HepG2 (cell line): ENCODE measurements at regions not wholly inside any gene's neighbourhood (a gene's known extent, or its start where the extent isn't known, plus 50 kb on each side); places are given as distances from the start of the nearest gene placed in this dataset.

ENCODE experiments used
- ATAC-seq: fragments of 200-7000 bp; cut with Tn5 transposase; 3 replicates; pipeline ENCODE4 v1.9.1; 2020; ENCODE audit warnings: mild to moderate bottlenecking, moderate library complexity
- BruUV-seq: library from RNA; stranded (reverse); fragments of 400-500 nt; replicated peaks from 2 replicates; lab custom pipeline; 2021; lab: Mats Ljungman, UMichigan
- CTCF ChIA-PET: fragments of 300-600 bp; formaldehyde crosslinking; extraction: SDS; loops from one replicate; lab custom pipeline; 2021; ENCODE audit warnings: low total read pairs, inconsistent platforms, low intra/inter-chr PET ratio; lab: Yijun Ruan, JAX
- POLR2A ChIA-PET: fragments of 350-600 bp; sonication (Branson Sonifier 250); formaldehyde crosslinking; loops from one replicate; lab custom pipeline; 2020; ENCODE audit warnings: antibody characterized with exemption, inconsistent platforms; lab: Yijun Ruan, JAX
- DNase-seq: peaks from one replicate; pipeline ENCODE4 v3.0.0-alpha.2; 2015; ENCODE audit warnings: low spot score
- FAIRE-seq: peaks from 3 replicates; lab custom pipeline; 2011; peaks lifted over from hg19 to GRCh38; lab: Jason Lieb, UNC
- H2AFZ ChIP-seq: one replicate; pipeline ENCODE4 v1.6.1; 2011; ENCODE audit warnings: low read length, inconsistent platforms
- H3K27ac ChIP-seq: fragments of 300-600 bp; 3 replicates; pipeline ENCODE4 v1.8.0; 2011; ENCODE audit warnings: mixed run types, mild to moderate bottlenecking, mixed read lengths, low read length, inconsistent platforms; ENCODE audit not compliant: insufficient read depth; ENCODE audit errors: extremely low read length
- H3K27me3 ChIP-seq, 2 experiments: fragments of 200-600 bp in 1 of 2; 2 replicates in 1 of 2; 3 replicates in 1 of 2; pipeline versions ENCODE4 v1.6.0 to v1.8.0; 2011; ENCODE audit warnings: low read length in 2 of 2, mild to moderate bottlenecking in 2 of 2, moderate library complexity in 2 of 2, inconsistent platforms in 1 of 2; ENCODE audit not compliant: insufficient read depth in 2 of 2, control insufficient read depth in 1 of 2
- H3K36me3 ChIP-seq, 2 experiments: fragments of 200-600 bp in 1 of 2; replicated peaks in 1 of 2; 2 replicates in 1 of 2; 3 replicates in 1 of 2; pipeline versions ENCODE4 v1.5.1 to v1.8.0; 2011; ENCODE audit warnings: low read length in 2 of 2, inconsistent platforms in 1 of 2; ENCODE audit not compliant: insufficient read depth in 2 of 2, control insufficient read depth in 1 of 2
- H3K4me1 ChIP-seq: 2 replicates; pipeline ENCODE4 v1.5.1; 2012; ENCODE audit warnings: low read length, inconsistent platforms; ENCODE audit not compliant: insufficient read depth
- H3K4me2 ChIP-seq: 2 replicates; pipeline ENCODE4 v1.6.0; 2011; ENCODE audit warnings: low read depth, low read length, inconsistent platforms
- H3K4me3 ChIP-seq, 3 experiments: fragments of 200-600 bp in 1 of 3; sonication (generic), shearing (Covaris generic) in 1 of 3; replicated peaks in 1 of 3; 2 replicates each; pipeline ENCODE4 v1.5.1; 2011 to 2016; ENCODE audit warnings: low read length in 3 of 3, inconsistent platforms in 2 of 3, low read depth in 2 of 3, mild to moderate bottlenecking in 2 of 3, control low read depth in 1 of 3, mixed read lengths in 1 of 3; ENCODE audit not compliant: insufficient read depth in 1 of 3
- H3K79me2 ChIP-seq: one replicate; pipeline ENCODE4 v1.6.1; 2011; ENCODE audit warnings: low read length, inconsistent platforms; ENCODE audit not compliant: insufficient read depth
- H3K9ac ChIP-seq: 2 replicates; pipeline ENCODE4 v1.6.0; 2011; ENCODE audit warnings: mild to moderate bottlenecking, low read depth, low read length, inconsistent platforms; ENCODE audit not compliant: insufficient read depth
- H3K9me3 ChIP-seq: 2 replicates; pipeline ENCODE4 v1.5.1; 2012; ENCODE audit warnings: mild to moderate bottlenecking, low read length
- H4K20me1 ChIP-seq: 2 replicates; pipeline ENCODE4 v1.6.0; 2011; ENCODE audit warnings: inconsistent platforms, mild to moderate bottlenecking, low read length, moderate library complexity; ENCODE audit not compliant: insufficient read depth
- ATM ChIP-seq: fragments of 450-650 bp; IDR thresholded peaks from 2 replicates; pipeline ENCODE4 v1.7.1; 2017; ENCODE audit warnings: mild to moderate bottlenecking, borderline replicate concordance
- MAFK ChIP-seq, 2 experiments: IDR thresholded peaks in 1 of 2; conservative IDR thresholded peaks in 1 of 2; 2 replicates each; pipeline ENCODE4 v1.6.1; 2011; ENCODE audit warnings: improper control_type of control experiment in 2 of 2, low read length in 2 of 2
- MYC ChIP-seq: sonication (generic); formaldehyde crosslinking; IDR thresholded peaks from 2 replicates; pipeline ENCODE4 v1.9.0; 2021; ENCODE audit warnings: missing genetic modification reagents, borderline replicate concordance
- SNAPC2 ChIP-seq: sonication (generic); formaldehyde crosslinking; IDR thresholded peaks from 2 replicates; pipeline ENCODE4 v1.8.1; 2022; ENCODE audit warnings: mild to moderate bottlenecking, missing genetic modification reagents
- SPEN ChIP-seq: sonication (generic); formaldehyde crosslinking; IDR thresholded peaks from 2 replicates; pipeline ENCODE4 v1.5.1; 2020; ENCODE audit warnings: low read depth, mild to moderate bottlenecking, missing genetic modification reagents
- TCF12 ChIP-seq, 2 experiments: fragments of 450-650 bp in 1 of 2; sonication (generic) in 1 of 2; formaldehyde crosslinking in 1 of 2; IDR thresholded peaks; 2 replicates each; pipeline versions ENCODE4 v1.6.1 to v1.8.0; 2017 to 2022; ENCODE audit warnings: antibody characterized with exemption in 1 of 2, mild to moderate bottlenecking in 1 of 2, missing genetic modification reagents in 1 of 2, moderate library complexity in 1 of 2
- TRIM22 ChIP-seq: fragments of 450-650 bp; IDR thresholded peaks from 2 replicates; pipeline ENCODE4 v1.6.1; 2017
- ZHX1 ChIP-seq: sonication (generic); formaldehyde crosslinking; IDR thresholded peaks from 2 replicates; pipeline ENCODE4 v1.8.1; 2022; ENCODE audit warnings: low read depth, mild to moderate bottlenecking, missing genetic modification reagents
- WGBS: methylation state at CpG from one replicate; pipeline ENCODE4 v1.1.6; 2017; ENCODE audit warnings: low lambda C conversion rate; 5-methylcytosine and 5-hydroxymethylcytosine counted together
- in situ Hi-C: cut with HindIII; loops from 2 replicates; pipeline ENCODE4 v1.10.0; 2017; ENCODE audit warnings: low pct_unique_long_range_greater_than_20kb; ENCODE audit not compliant: extremely low pct_ligation_motif_present
- intact Hi-C: fragments of 100-400 bp; cut with micrococcal nuclease; formaldehyde crosslinking; loops from one replicate; pipeline ENCODE4 v1.10.0; 2022; ENCODE audit not compliant: unreplicated experiment
- TF ChIP-seq, protein P1 (sequence below): sonication (generic); formaldehyde crosslinking; IDR thresholded peaks from 2 replicates; pipeline ENCODE4 v1.9.0; 2021; ENCODE audit warnings: missing genetic modification reagents, mild to moderate bottlenecking, borderline replicate concordance
- TF ChIP-seq, protein P2 (sequence below): sonication (generic); formaldehyde crosslinking; IDR thresholded peaks from 2 replicates; pipeline ENCODE4 v1.5.1; 2020; ENCODE audit warnings: mild to moderate bottlenecking, moderate library complexity, missing genetic modification reagents

DNA sequence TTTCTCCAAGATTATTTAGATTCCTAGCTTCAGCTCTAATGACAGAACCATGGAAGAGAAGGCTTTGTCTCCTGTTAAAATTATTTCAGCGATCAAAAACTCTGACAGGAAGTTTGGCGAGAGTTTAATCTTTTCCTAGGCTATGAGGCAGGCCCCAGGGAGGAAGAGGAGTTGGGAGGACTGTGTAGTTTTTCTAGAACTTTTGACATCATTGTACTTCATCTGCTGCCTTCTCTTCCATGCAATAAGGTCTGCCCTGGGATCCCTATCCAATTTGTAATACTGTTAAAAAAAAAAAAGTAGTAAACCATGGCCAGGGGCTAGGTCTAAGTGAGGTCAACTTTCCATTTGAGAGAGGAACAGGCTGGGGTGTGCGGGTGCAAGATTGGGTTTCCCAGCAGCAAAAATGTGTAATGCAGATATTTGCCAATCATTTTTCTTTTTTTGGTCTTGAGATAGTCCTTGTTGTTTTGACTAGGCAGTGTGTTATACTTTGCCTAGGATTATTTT lies 261.9 kb upstream of the ANKH start:
- TF ChIP-seq, protein P1, sequence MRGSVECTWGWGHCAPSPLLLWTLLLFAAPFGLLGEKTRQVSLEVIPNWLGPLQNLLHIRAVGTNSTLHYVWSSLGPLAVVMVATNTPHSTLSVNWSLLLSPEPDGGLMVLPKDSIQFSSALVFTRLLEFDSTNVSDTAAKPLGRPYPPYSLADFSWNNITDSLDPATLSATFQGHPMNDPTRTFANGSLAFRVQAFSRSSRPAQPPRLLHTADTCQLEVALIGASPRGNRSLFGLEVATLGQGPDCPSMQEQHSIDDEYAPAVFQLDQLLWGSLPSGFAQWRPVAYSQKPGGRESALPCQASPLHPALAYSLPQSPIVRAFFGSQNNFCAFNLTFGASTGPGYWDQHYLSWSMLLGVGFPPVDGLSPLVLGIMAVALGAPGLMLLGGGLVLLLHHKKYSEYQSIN (CRISPR knock-in tag) = no peak
- TF ChIP-seq MYC (CRISPR knock-in tag) = no peak
- in situ Hi-C loops = no loop called here
- DNase-seq (no peak), FAIRE-seq (no peak), ATAC-seq (no peak)
- intact Hi-C loops = no loop called here
- no peaks in the 10 kb centered on the region for H3K9me3 ChIP-seq
- no peaks in the 10 kb centered on the region for H3K79me2 ChIP-seq
- H3K4me3 ChIP-seq = no peak overlapping the region
- POLR2A ChIA-PET = no interaction called here
- no peaks in the 10 kb centered on the region for H3K4me1 ChIP-seq
- BruUV-seq = no TSS peak
- no peaks in the 10 kb centered on the region for H3K36me3 ChIP-seq
- H2AFZ ChIP-seq = no peak overlapping the region
- WGBS = 0% methylated on average over 3 of the region's 3 CpGs
- H3K9ac ChIP-seq = no peak overlapping the region
- no peak overlapping the region for H3K27ac ChIP-seq
- H3K4me2 ChIP-seq = no peak overlapping the region
- H4K20me1 ChIP-seq = no peaks in the 10 kb centered on the region
- H3K27me3 ChIP-seq = no peaks in the 10 kb centered on the region
- CTCF ChIA-PET = no interaction called here

GRCh38 chr5:15132816-15133405 lies 261.3 kb upstream of the ANKH start:
- no TSS peak for BruUV-seq
- H3K36me3 ChIP-seq = no peaks in the 10 kb centered on the region
- H3K27ac ChIP-seq = no peak overlapping the region
- H2AFZ ChIP-seq = no peak overlapping the region
- ChIA-PET CTCF (no interaction called here), POLR2A (no interaction called here)
- H3K79me2 ChIP-seq = no peaks in the 10 kb centered on the region
- FAIRE-seq = no peak
- no peak overlapping the region for H3K9ac ChIP-seq
- no peak for DNase-seq
- no peaks in the 10 kb centered on the region for H3K4me1 ChIP-seq
- WGBS = 19% methylated on average over 3 of the region's 5 CpGs
- H3K4me3 ChIP-seq = no peak overlapping the region
- no peaks in the 10 kb centered on the region for H3K27me3 ChIP-seq
- H4K20me1 ChIP-seq = no peaks in the 10 kb centered on the region
- in situ Hi-C loops = no loop called here
- no peak overlapping the region for H3K4me2 ChIP-seq
- intact Hi-C loops = no loop called here
- H3K9me3 ChIP-seq = no peaks in the 10 kb centered on the region
- no peak for ATAC-seq
- TF ChIP-seq ATM = no peak
- TF ChIP-seq TCF12 (IDR thresholded peaks at IDR 0.05) = no peak
- no peak for TF ChIP-seq TCF12 (CRISPR knock-in tag; IDR thresholded peaks at IDR 0.05)
- no peak for TF ChIP-seq TRIM22
- TF ChIP-seq MAFK (conservative IDR thresholded peaks at IDR 0.05 in 1 of 2, IDR thresholded peaks at IDR 0.05 in 1 of 2; ENCODE audit: low read length in 2 of 2) = no peak
- TF ChIP-seq SNAPC2 = no peak
- TF ChIP-seq, protein P2, sequence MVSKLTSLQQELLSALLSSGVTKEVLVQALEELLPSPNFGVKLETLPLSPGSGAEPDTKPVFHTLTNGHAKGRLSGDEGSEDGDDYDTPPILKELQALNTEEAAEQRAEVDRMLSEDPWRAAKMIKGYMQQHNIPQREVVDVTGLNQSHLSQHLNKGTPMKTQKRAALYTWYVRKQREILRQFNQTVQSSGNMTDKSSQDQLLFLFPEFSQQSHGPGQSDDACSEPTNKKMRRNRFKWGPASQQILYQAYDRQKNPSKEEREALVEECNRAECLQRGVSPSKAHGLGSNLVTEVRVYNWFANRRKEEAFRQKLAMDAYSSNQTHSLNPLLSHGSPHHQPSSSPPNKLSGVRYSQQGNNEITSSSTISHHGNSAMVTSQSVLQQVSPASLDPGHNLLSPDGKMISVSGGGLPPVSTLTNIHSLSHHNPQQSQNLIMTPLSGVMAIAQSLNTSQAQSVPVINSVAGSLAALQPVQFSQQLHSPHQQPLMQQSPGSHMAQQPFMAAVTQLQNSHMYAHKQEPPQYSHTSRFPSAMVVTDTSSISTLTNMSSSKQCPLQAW = no peak
- TF ChIP-seq SPEN (CRISPR knock-in tag) = no peak
- no peak for TF ChIP-seq ZHX1 (CRISPR knock-in tag)
